H9 (cell line): ENCODE measurements at regions not wholly inside any gene's neighbourhood (a gene's known extent, or its start where the extent isn't known, plus 50 kb on each side); places are given as distances from the start of the nearest gene placed in this dataset.

Experiments
- DNase-seq: peaks from one replicate; pipeline ENCODE4 v3.0.0-alpha.2; 2017
- H2AFZ ChIP-seq: one replicate; pipeline ENCODE4 v1.6.1; 2013; ENCODE audit warnings: mild to moderate bottlenecking, low read length, control low read depth, moderate library complexity
- H2AK5ac ChIP-seq: 2 replicates; pipeline ENCODE4 v1.6.1; 2013; ENCODE audit warnings: low read length, control low read depth, mixed read lengths; ENCODE audit not compliant: insufficient read length
- H2BK120ac ChIP-seq: one replicate; pipeline ENCODE4 v1.6.1; 2013; ENCODE audit warnings: low read depth, mild to moderate bottlenecking, low read length, control low read depth, inconsistent platforms; ENCODE audit not compliant: poor library complexity, severe bottlenecking
- H2BK12ac ChIP-seq: 2 replicates; pipeline ENCODE4 v1.6.1; 2013; ENCODE audit warnings: low read length, control low read depth, mixed read lengths, low read depth; ENCODE audit not compliant: insufficient read length
- H2BK15ac ChIP-seq: 2 replicates; pipeline ENCODE4 v1.6.1; 2013; ENCODE audit warnings: low read depth, low read length, control low read depth
- H2BK20ac ChIP-seq: one replicate; pipeline ENCODE4 v1.6.1; 2013; ENCODE audit warnings: low read depth, mild to moderate bottlenecking, low read length, control low read depth, inconsistent platforms; ENCODE audit not compliant: poor library complexity, severe bottlenecking
- H2BK5ac ChIP-seq: 2 replicates; pipeline ENCODE4 v1.6.1; 2013; ENCODE audit warnings: low read length, control low read depth, mixed read lengths; ENCODE audit not compliant: insufficient read length
- H3K14ac ChIP-seq: 2 replicates; pipeline ENCODE4 v1.6.1; 2013; ENCODE audit warnings: low read length, control low read depth; ENCODE audit not compliant: insufficient read depth
- H3K18ac ChIP-seq: 2 replicates; pipeline ENCODE4 v1.6.1; 2013; ENCODE audit warnings: low read depth, mild to moderate bottlenecking, mixed read lengths, low read length, control low read depth; ENCODE audit not compliant: insufficient read length
- H3K23ac ChIP-seq: 2 replicates; pipeline ENCODE4 v1.6.1; 2013; ENCODE audit warnings: low read length, control low read depth, mixed read lengths, low read depth; ENCODE audit not compliant: insufficient read length
- H3K23me2 ChIP-seq: 2 replicates; pipeline ENCODE4 v1.6.1; 2013; ENCODE audit warnings: low read depth, mild to moderate bottlenecking, mixed read lengths, low read length, control low read depth; ENCODE audit not compliant: insufficient read length, poor library complexity, severe bottlenecking
- H3K27ac ChIP-seq: 2 replicates; pipeline ENCODE4 v1.5.1; 2013; ENCODE audit warnings: low read length, control low read depth, mixed read lengths, low read depth; ENCODE audit not compliant: insufficient read length
- H3K27me3 ChIP-seq: 2 replicates; pipeline ENCODE4 v1.6.1; 2013; ENCODE audit warnings: low read length, control low read depth, inconsistent platforms; ENCODE audit not compliant: insufficient read depth
- H3K4ac ChIP-seq: 2 replicates; pipeline ENCODE4 v1.6.1; 2013; ENCODE audit warnings: low read depth, mild to moderate bottlenecking, control low read depth, inconsistent platforms, low read length, moderate library complexity
- H3K4me1 ChIP-seq: 2 replicates; pipeline ENCODE4 v1.6.1; 2013; ENCODE audit warnings: low read length, control low read depth, inconsistent platforms; ENCODE audit not compliant: insufficient read depth
- H3K4me2 ChIP-seq: 2 replicates; pipeline ENCODE4 v1.6.1; 2013; ENCODE audit warnings: low read length, control low read depth, mixed read lengths; ENCODE audit not compliant: insufficient read length, insufficient read depth
- H3K56ac ChIP-seq: 2 replicates; pipeline ENCODE4 v1.6.1; 2013; ENCODE audit warnings: low read depth, mild to moderate bottlenecking, mixed read lengths, low read length, control low read depth; ENCODE audit not compliant: insufficient read length
- H3K79me1 ChIP-seq: 2 replicates; pipeline ENCODE4 v1.6.1; 2013; ENCODE audit warnings: low read depth, mild to moderate bottlenecking, moderate library complexity, low read length, control low read depth, inconsistent platforms; ENCODE audit not compliant: insufficient read depth, poor library complexity, severe bottlenecking
- H3K79me2 ChIP-seq: 2 replicates; pipeline ENCODE4 v1.6.1; 2013; ENCODE audit warnings: low read length, control low read depth, inconsistent platforms; ENCODE audit not compliant: insufficient read depth
- H3K9ac ChIP-seq: 2 replicates; pipeline ENCODE4 v1.6.1; 2013; ENCODE audit warnings: low read length, control low read depth, mixed read lengths; ENCODE audit not compliant: insufficient read length; ENCODE audit errors: extremely low read depth
- H3K9me3 ChIP-seq: one replicate; pipeline ENCODE4 v1.6.1; 2013; ENCODE audit warnings: low read depth, low read length, inconsistent platforms; ENCODE audit not compliant: control insufficient read depth
- H3T11ph ChIP-seq: one replicate; pipeline ENCODE4 v1.6.1; 2013; ENCODE audit warnings: mild to moderate bottlenecking, low read length, control low read depth, inconsistent platforms
- H4K20me1 ChIP-seq: one replicate; pipeline ENCODE4 v1.6.1; 2013; ENCODE audit not compliant: control insufficient read depth, insufficient read length, insufficient read depth
- H4K5ac ChIP-seq: 2 replicates; pipeline ENCODE4 v1.6.1; 2013; ENCODE audit warnings: low read depth, mild to moderate bottlenecking, mixed read lengths, low read length, control low read depth; ENCODE audit not compliant: insufficient read length
- H4K8ac ChIP-seq: replicated peaks from 2 replicates; pipeline ENCODE4 v1.6.1; 2013; ENCODE audit warnings: low read length, control low read depth, mixed read lengths, low read depth; ENCODE audit not compliant: insufficient read length
- H4K91ac ChIP-seq: 2 replicates; pipeline ENCODE4 v1.6.1; 2013; ENCODE audit warnings: low read depth, mild to moderate bottlenecking, moderate library complexity, mixed read lengths, low read length, control low read depth; ENCODE audit not compliant: insufficient read length
- H3K27ac Mint-ChIP-seq, 3 experiments: 2 replicates in 2 of 3; 3 replicates in 1 of 3; pipeline ENCODE4 v1.8.0; 2020 to 2021; ENCODE audit warnings: mixed read lengths in 3 of 3, mild to moderate bottlenecking in 1 of 3, moderate library complexity in 1 of 3
- H3K27me3 Mint-ChIP-seq: 2 replicates; pipeline ENCODE4 v1.8.0; 2021; ENCODE audit warnings: low read depth, mild to moderate bottlenecking, moderate library complexity, mixed read lengths
- H3K36me3 Mint-ChIP-seq, 3 experiments: 2 replicates in 2 of 3; 3 replicates in 1 of 3; pipeline ENCODE4 v1.8.0; 2020 to 2021; ENCODE audit warnings: low read depth in 3 of 3, mixed read lengths in 3 of 3; ENCODE audit not compliant: insufficient read depth in 1 of 3
- H3K4me1 Mint-ChIP-seq, 2 experiments: 2 replicates each; pipeline ENCODE4 v1.8.0; 2020; ENCODE audit warnings: mixed read lengths in 2 of 2
- H3K4me3 Mint-ChIP-seq, 2 experiments: 2 replicates in 1 of 2; 3 replicates in 1 of 2; pipeline ENCODE4 v1.8.0; 2020 to 2021; ENCODE audit warnings: mild to moderate bottlenecking in 2 of 2, mixed read lengths in 2 of 2, moderate library complexity in 1 of 2
- H3K9me3 Mint-ChIP-seq, 2 experiments: 2 replicates in 1 of 2; 3 replicates in 1 of 2; pipeline ENCODE4 v1.8.0; 2020; ENCODE audit warnings: mild to moderate bottlenecking in 2 of 2, mixed read lengths in 2 of 2, moderate library complexity in 1 of 2
- CTCF ChIP-seq: fragments of 200-600 bp; sonication (generic); conservative IDR thresholded peaks from 3 replicates; pipeline ENCODE4 v1.8.0; 2021; ENCODE audit warnings: antibody characterized with exemption, mild to moderate bottlenecking
- WGBS: extraction: QIAGEN DNeasy Blood & Tissue Kit; methylation state at CpG from one replicate; pipeline ENCODE4 v1.1.7; 2013; ENCODE audit warnings: missing lambda C conversion rate, low lambda C conversion rate, mixed read lengths; ENCODE audit not compliant: insufficient read length; ENCODE audit errors: extremely low coverage; 5-methylcytosine and 5-hydroxymethylcytosine counted together

GRCh38 chr3:30399394-30400181 lies 206.8 kb upstream of the TGFBR2 start:
- Histone ChIP-seq H3K18ac (no peak overlapping the region), H3K14ac (no peak overlapping the region), H3K9me3 (no peaks in the 10 kb centered on the region), H3K23ac (no peak overlapping the region), H2BK120ac (no peak overlapping the region), H4K5ac (no peak overlapping the region), H3K4me1 (no peaks in the 10 kb centered on the region; the same call in 1 of the 2 replicates), H3K4ac (no peak overlapping the region), H2BK15ac (no peak overlapping the region), H2AK5ac (no peak overlapping the region), H4K91ac (no peak overlapping the region), H4K20me1 (no peaks in the 10 kb centered on the region), H2BK20ac (no peak overlapping the region), H3K9ac (no peak overlapping the region), H3K79me2 (no peaks in the 10 kb centered on the region; the same call in 1 of the 2 replicates), H3K27ac (no peak overlapping the region), H3K79me1 (no peaks in the 10 kb centered on the region), H3T11ph (no peak overlapping the region), H4K8ac (no peak overlapping the region), H3K4me2 (no peak overlapping the region), H2AFZ (no peak overlapping the region), H2BK5ac (no peak overlapping the region), H3K23me2 (no peaks in the 10 kb centered on the region), H3K56ac (no peak overlapping the region), H3K27me3 (no peaks in the 10 kb centered on the region), H2BK12ac (no peak overlapping the region)
- Mint-ChIP-seq H3K4me1 (peaks cover 0 to 8% of the 10 kb centered on the region in 2 experiments; a peak in 3 of 4 replicates), H3K27ac (no peak overlapping the region), H3K27me3 (no peaks in the 10 kb centered on the region), H3K9me3 (no peaks in the 10 kb centered on the region), H3K36me3 (no peaks in the 10 kb centered on the region; a peak in 1 of 7 replicates), H3K4me3 (no peak overlapping the region)
- DNase-seq, result no peak
- no CpG with 5 or more reads among the region's 2 CpGs for WGBS
- TF ChIP-seq CTCF, result no peak
